ENCODE measurements at regions not wholly inside any gene's neighbourhood (a gene's known extent, or its start where the extent isn't known, plus 50 kb on each side); places are given as distances from the start of the nearest gene placed in this dataset.

GRCh38 chr5:167514461-167514860 lies 777.0 kb upstream of the WWC1 start:
- TF ChIP-seq, protein P1, sequence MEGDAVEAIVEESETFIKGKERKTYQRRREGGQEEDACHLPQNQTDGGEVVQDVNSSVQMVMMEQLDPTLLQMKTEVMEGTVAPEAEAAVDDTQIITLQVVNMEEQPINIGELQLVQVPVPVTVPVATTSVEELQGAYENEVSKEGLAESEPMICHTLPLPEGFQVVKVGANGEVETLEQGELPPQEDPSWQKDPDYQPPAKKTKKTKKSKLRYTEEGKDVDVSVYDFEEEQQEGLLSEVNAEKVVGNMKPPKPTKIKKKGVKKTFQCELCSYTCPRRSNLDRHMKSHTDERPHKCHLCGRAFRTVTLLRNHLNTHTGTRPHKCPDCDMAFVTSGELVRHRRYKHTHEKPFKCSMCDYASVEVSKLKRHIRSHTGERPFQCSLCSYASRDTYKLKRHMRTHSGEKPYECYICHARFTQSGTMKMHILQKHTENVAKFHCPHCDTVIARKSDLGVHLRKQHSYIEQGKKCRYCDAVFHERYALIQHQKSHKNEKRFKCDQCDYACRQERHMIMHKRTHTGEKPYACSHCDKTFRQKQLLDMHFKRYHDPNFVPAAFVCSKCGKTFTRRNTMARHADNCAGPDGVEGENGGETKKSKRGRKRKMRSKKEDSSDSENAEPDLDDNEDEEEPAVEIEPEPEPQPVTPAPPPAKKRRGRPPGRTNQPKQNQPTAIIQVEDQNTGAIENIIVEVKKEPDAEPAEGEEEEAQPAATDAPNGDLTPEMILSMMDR (IDR thresholded peaks at IDR 0.05; ENCODE audit: extremely low read depth, missing control alignments): no peak
- no peak for DNase-seq (ENCODE audit: low spot score)

DNA sequence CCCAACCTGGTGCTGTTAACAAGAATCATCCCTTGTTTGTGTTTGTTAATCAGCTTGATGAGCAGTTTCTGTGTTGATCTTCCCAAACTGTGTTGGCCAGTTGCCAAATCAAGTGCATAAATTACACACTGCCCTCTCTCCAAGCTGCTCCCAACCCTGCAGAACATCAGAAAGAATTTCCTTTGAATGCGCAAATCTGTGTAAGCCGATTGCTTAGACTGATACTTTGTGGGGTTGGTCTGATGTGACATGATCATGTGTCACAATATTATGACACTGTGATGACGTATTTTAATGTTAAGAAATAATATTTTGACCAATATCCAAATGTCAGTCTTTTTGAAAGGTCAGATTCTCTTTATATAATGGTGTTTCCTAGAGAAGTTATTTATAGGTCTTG lies 766.4 kb upstream of the WWC1 start:
- TF ChIP-seq, protein P1 (IDR thresholded peaks at IDR 0.05; ENCODE audit: extremely low read depth, missing control alignments): no peak
- DNase-seq (ENCODE audit: low spot score): no peak

DNA sequence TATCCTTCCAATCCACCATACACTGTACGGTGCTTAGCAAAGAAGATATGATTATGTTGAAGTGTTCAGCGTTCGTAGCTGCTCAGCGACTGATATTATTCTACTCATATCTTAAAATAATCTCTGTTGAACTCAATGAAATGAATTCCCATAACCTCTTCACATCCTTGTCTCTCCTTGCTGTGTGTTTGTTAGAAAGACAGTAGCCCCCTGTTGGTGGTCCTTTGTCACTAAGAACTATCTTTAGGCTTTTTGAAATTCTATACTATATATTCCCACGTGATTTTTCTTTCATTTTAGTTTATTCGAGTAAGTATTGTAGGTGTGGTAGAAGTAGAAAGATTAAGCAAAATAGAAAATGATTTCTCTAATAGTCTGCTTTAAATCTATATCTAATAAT lies 762.8 kb upstream of the WWC1 start:
- DNase-seq (ENCODE audit: low spot score): no peak
- TF ChIP-seq, protein P1 (IDR thresholded peaks at IDR 0.05; ENCODE audit: extremely low read depth, missing control alignments): no peak

GRCh38 chr5:167530548-167530947 lies 760.9 kb upstream of the WWC1 start:
- no peak for DNase-seq (ENCODE audit: low spot score)
- TF ChIP-seq, protein P1 (IDR thresholded peaks at IDR 0.05; ENCODE audit: extremely low read depth, missing control alignments): no peak

DNA sequence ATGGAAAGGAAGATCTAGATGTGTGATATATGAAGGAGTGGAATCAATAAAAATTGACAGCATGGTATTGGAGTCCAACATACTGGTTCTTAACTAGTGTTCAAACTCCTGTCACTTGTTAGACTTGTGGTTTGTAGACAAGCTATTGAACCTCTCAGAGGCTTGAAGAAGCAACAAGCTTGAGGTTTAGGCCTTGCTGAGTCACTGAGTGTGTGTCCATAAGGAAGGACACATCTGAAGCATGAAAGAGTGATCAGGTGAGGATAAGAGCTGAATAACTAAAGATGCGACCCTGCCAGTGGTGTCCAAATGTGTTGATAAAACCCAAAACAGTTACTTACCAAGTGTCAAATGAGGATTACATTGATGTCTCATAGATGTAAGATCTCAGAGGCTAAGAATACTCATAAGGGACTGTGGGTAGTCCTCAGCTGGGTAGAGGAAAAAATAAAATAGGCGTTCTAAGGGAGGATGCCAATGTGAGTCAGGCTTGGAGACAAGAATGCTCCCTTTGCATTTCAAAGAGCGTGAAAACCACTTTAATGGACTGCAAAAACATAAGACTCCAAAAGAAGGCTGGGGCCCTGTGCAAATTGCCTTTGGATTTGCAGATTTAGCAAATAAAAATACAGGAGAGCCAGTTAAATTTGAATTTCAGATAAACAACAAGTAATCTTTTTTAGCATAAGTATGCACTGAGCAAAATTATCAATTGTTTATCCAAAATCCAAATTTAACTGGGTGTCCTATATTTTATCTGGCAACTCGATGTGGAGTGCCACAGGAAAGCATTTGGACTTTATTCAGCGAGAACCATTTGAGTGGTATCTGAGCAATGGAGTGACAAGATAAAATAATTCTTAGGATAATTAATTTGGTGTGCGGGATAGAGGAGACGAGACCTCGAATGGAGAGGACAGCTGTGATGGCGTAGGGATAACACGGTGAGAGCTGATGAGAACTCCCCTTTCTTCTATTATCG lies 757.3 kb upstream of the WWC1 start:
- TF ChIP-seq, protein P1 (IDR thresholded peaks at IDR 0.05; ENCODE audit: extremely low read depth, missing control alignments): no peak
- DNase-seq (ENCODE audit: low spot score): no peak

DNA sequence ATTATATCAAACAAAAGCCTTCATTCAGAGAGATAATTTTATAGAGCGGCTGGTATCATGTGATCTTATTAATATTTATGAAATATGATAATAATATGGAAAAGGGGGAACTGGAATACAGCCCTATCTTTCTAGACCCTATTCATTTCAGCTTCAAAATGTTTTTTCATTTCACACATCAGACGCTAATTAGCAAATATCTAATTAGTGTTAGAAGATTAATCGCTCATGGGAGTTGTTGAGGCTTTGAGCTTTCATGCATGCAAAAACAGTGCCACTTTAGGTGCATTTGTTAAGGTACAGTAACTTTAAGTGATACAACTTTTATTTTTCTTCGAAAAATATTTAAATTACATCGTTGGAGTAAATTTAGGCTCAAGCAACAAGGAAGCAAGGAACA lies 751.7 kb upstream of the WWC1 start:
- no peak for DNase-seq (ENCODE audit: low spot score)
- TF ChIP-seq, protein P1 (IDR thresholded peaks at IDR 0.05; ENCODE audit: extremely low read depth, missing control alignments): no peak

DNA sequence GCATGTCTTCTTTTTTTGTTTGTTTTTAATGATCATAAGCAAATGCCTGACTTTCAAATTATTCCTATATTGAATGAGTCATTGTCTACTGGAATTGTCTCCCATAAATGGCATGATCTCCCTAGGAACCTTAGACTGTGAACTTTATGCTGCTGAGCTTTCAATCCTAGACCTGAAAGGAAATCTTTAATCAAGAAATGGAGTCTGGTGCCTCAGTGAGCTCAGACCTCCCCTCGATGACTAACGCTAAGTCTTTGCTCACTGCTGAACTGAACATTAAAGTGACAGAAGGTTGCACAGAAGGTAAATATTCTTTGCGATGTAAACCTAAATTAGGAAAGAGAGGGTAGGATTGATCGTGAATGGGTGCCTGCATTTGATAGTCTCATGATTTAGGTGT lies 745.2 kb upstream of the WWC1 start:
- TF ChIP-seq, protein P1 (IDR thresholded peaks at IDR 0.05; ENCODE audit: extremely low read depth, missing control alignments): no peak
- no peak for DNase-seq (ENCODE audit: low spot score)
